ENCODE measurements at regions not wholly inside any gene's neighbourhood (a gene's known extent, or its start where the extent isn't known, plus 50 kb on each side); places are given as distances from the start of the nearest gene placed in this dataset.

DNA sequence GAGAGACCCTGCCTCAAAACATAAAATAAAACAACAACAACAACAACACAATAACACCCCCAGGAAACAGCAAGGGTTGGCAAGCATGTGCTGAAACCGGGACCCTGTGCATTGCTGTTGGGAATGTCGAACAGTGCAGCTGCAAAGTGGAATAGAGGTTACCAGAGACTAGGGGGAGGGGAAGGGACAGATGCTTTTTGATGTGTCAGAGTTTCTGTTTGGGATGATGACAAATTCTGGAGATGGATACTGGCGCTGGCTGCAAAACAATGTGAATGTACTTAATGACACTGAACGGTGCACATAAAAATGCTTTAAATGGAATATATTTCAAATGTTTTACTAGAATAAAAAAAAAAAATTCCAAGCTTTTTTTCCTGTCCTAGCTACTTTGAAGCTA is 241.8 kb downstream of the TEX36 start:
- no peak for DNase-seq (ENCODE audit: low read depth)
- no peaks in the 10 kb centered on the region for H3K36me3 ChIP-seq (ENCODE audit: control insufficient read depth, insufficient read depth, low read length)
- no peaks in the 10 kb centered on the region for H3K27me3 ChIP-seq (ENCODE audit: control insufficient read depth, insufficient read depth, low read length)
- TF ChIP-seq, protein P1, sequence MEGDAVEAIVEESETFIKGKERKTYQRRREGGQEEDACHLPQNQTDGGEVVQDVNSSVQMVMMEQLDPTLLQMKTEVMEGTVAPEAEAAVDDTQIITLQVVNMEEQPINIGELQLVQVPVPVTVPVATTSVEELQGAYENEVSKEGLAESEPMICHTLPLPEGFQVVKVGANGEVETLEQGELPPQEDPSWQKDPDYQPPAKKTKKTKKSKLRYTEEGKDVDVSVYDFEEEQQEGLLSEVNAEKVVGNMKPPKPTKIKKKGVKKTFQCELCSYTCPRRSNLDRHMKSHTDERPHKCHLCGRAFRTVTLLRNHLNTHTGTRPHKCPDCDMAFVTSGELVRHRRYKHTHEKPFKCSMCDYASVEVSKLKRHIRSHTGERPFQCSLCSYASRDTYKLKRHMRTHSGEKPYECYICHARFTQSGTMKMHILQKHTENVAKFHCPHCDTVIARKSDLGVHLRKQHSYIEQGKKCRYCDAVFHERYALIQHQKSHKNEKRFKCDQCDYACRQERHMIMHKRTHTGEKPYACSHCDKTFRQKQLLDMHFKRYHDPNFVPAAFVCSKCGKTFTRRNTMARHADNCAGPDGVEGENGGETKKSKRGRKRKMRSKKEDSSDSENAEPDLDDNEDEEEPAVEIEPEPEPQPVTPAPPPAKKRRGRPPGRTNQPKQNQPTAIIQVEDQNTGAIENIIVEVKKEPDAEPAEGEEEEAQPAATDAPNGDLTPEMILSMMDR (IDR thresholded peaks at IDR 0.05; ENCODE audit: insufficient read depth, low read length, poor library complexity, severe bottlenecking), result no peak
- H3K4me3 ChIP-seq (ENCODE audit: low read depth, low read length), result no peak overlapping the region

DNA sequence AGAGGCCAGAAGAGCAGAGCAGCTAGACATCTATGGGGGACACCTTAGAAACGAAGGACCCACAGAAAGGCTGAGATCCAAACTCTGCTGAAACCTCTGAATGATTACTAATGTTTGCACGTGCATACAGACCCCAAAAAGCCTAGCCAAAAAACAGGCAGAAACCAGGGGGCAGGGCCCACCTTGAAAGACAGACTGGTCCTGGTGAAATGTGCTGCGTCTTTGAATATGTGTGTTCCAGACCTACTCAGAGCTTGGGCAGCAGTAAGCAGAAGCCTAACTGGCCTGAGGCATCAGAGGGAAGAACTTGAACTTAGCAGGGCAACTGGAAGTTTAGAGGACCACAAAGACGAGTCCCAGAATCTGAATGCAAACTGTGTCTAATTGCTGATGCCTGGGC is 251.8 kb downstream of the TEX36 start:
- no peak overlapping the region for H3K4me3 ChIP-seq (ENCODE audit: low read depth, low read length)
- TF ChIP-seq, protein P1 (IDR thresholded peaks at IDR 0.05; ENCODE audit: insufficient read depth, low read length, poor library complexity, severe bottlenecking), result no peak
- no peak for DNase-seq (ENCODE audit: low read depth)
- H3K36me3 ChIP-seq (ENCODE audit: control insufficient read depth, insufficient read depth, low read length), result no peaks in the 10 kb centered on the region
- H3K27me3 ChIP-seq (ENCODE audit: control insufficient read depth, insufficient read depth, low read length), result no peaks in the 10 kb centered on the region

DNA sequence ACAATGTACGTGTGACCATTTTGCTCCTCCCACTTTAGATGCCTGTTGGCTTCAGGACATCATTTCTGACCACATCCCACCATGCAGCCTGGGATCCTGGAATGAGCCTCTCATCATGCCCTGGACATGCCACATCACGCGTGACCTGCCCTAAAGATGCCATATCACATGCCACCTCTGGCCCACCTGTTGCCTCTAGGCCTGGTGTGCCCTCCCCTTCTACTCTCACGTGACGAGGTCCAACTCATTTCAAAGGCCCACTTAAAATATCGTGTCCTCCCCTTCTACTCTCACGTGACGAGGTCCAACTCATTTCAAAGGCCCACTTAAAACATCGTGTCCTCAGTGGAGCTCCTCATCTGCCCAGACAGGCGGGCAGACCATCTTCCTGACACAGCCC is 254.9 kb downstream of the TEX36 start:
- H3K4me3 ChIP-seq (ENCODE audit: low read depth, low read length), result no peak overlapping the region
- DNase-seq (ENCODE audit: low read depth), result no peak
- no peaks in the 10 kb centered on the region for H3K27me3 ChIP-seq (ENCODE audit: control insufficient read depth, insufficient read depth, low read length)
- TF ChIP-seq, protein P1 (IDR thresholded peaks at IDR 0.05; ENCODE audit: insufficient read depth, low read length, poor library complexity, severe bottlenecking), result no peak
- no peaks in the 10 kb centered on the region for H3K36me3 ChIP-seq (ENCODE audit: control insufficient read depth, insufficient read depth, low read length)

DNA sequence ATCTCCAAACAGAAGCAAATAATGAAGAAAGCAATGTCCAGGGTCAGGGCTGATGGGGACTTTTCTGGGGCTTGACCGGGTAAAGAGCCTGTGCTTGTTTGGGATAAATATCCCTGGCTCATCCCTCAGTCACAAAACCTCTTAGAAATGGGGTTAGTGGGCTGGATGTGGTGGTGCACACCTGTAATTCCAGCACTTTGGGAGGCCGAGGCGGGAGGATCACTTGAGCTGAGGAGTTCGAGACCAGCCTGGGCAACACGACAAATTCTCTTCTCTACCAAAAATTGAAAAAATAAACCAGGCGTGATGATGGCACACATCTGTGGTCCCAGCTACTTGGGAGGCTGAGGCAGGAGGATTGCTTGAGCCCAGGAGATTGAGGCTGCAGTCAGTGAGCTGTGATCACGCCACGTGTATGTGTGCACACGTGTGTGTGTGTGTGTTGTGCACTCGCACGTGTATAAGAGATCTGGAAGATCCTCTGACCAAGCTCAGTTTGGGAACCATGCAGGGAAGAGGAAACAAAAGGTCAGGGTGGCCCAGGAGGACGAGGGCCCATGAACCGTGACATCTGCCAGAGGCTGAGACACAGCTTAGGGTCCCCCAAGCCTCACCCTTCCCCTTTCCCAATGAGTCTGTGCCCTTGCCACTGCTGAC is 258.6 kb downstream of the TEX36 start:
- DNase-seq (ENCODE audit: low read depth), result no peak
- TF ChIP-seq, protein P1 (IDR thresholded peaks at IDR 0.05; ENCODE audit: insufficient read depth, low read length, poor library complexity, severe bottlenecking), result no peak
- no peaks in the 10 kb centered on the region for H3K36me3 ChIP-seq (ENCODE audit: control insufficient read depth, insufficient read depth, low read length)
- H3K27me3 ChIP-seq (ENCODE audit: control insufficient read depth, insufficient read depth, low read length), result no peaks in the 10 kb centered on the region
- H3K4me3 ChIP-seq (ENCODE audit: low read depth, low read length), result no peak overlapping the region

DNA sequence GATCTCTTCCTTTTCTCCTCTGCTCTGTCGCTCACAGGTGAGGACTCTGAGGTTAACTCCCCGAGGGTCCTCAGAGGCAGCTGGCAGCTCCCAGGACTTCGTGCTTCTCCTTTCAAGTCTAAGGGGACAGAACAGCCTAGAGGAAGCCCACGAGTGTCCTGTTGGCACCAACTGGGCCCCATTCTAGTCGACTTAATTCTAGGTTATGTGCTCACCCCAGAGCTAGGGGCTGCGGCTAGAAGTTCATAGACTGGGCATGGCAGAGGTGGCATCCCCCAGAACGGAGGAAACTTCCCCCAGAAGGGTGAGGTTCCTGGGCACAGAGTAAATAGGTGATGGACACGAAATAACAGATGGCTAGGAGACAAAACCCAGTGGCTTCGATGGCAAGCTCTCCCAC is 259.4 kb downstream of the TEX36 start:
- TF ChIP-seq, protein P1 (IDR thresholded peaks at IDR 0.05; ENCODE audit: insufficient read depth, low read length, poor library complexity, severe bottlenecking), result no peak
- no peak overlapping the region for H3K4me3 ChIP-seq (ENCODE audit: low read depth, low read length)
- H3K36me3 ChIP-seq (ENCODE audit: control insufficient read depth, insufficient read depth, low read length), result no peaks in the 10 kb centered on the region
- no peaks in the 10 kb centered on the region for H3K27me3 ChIP-seq (ENCODE audit: control insufficient read depth, insufficient read depth, low read length)
- no peak for DNase-seq (ENCODE audit: low read depth)

DNA sequence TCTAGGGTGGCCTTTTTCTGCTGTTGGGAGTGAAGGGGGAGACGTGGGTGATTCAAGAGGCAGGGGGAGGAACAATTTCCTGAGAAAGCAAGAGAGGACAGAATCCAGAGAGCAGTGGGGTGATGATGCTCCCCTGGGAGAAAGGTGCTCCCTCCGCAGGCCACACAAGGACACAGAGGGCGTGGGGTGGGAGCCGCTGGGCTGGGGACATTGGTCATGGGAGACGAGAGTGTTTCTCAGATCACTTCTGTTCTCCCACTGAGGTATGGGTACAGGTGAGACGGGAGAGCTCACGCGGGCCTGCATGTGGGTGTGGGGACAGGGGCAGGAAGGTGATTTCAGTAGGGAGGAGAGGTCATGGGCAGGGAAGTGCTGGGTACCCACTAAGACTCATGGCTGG is 259.5 kb upstream of the CTBP2 start:
- TF ChIP-seq, protein P1 (IDR thresholded peaks at IDR 0.05; ENCODE audit: insufficient read depth, low read length, poor library complexity, severe bottlenecking), result no peak
- H3K27me3 ChIP-seq (ENCODE audit: control insufficient read depth, insufficient read depth, low read length), result no peaks in the 10 kb centered on the region
- DNase-seq (ENCODE audit: low read depth), result no peak
- no peak overlapping the region for H3K4me3 ChIP-seq (ENCODE audit: low read depth, low read length)
- no peaks in the 10 kb centered on the region for H3K36me3 ChIP-seq (ENCODE audit: control insufficient read depth, insufficient read depth, low read length)

Measured in kidney epithelial cell (primary cell).